GM12878 (cell line): ENCODE measurements at regions not wholly inside any gene's neighbourhood (a gene's known extent, or its start where the extent isn't known, plus 50 kb on each side); places are given as distances from the start of the nearest gene placed in this dataset.

Source experiments
- ATAC-seq: fragments of 200-7000 bp; cut with Tn5 transposase; 3 replicates; pipeline ENCODE4 v1.9.1; 2020; ENCODE audit warnings: mild to moderate bottlenecking, moderate library complexity
- BruUV-seq: library from RNA; stranded (reverse); fragments of 400-500 nt; replicated peaks from 2 replicates; lab custom pipeline; 2021; lab: Mats Ljungman, UMichigan
- CTCF ChIA-PET: fragments of 300-600 bp; sonication (Branson Sonifier 250); formaldehyde crosslinking; extraction: SDS; loops from one replicate; lab custom pipeline; 2021; ENCODE audit warnings: inconsistent platforms; lab: Yijun Ruan, JAX
- POLR2A ChIA-PET: fragments of 350-600 bp; formaldehyde crosslinking; extraction: SDS; loops from one replicate; lab custom pipeline; 2021; ENCODE audit warnings: inconsistent platforms; lab: Charles Lee
- RAD21 ChIA-PET: fragments of 300-600 bp; sonication (Branson Sonifier 250); formaldehyde crosslinking; loops from one replicate; lab custom pipeline; 2023; ENCODE audit warnings: antibody characterized with exemption; ENCODE audit not compliant: unreplicated experiment; lab: Charles Lee
- SMC1A ChIA-PET: fragments of 300-600 bp; sonication (Branson Sonifier 250); formaldehyde crosslinking; loops from one replicate; lab custom pipeline; 2023; ENCODE audit not compliant: unreplicated experiment, uncharacterized antibody; lab: Charles Lee
- DNase-seq: peaks from one replicate; pipeline ENCODE4 v3.0.0-alpha.2; 2011; ENCODE audit warnings: low read depth, low spot score
- FAIRE-seq: peaks from 3 replicates; lab custom pipeline; 2011; peaks lifted over from hg19 to GRCh38; lab: Jason Lieb, UNC
- H2AFZ ChIP-seq: 2 replicates; pipeline ENCODE4 v1.6.0; 2011; ENCODE audit warnings: low read depth, low read length, control low read depth; ENCODE audit not compliant: control insufficient read depth
- H3K27ac ChIP-seq: 2 replicates; pipeline ENCODE4 v1.5.1; 2011; ENCODE audit warnings: control low read depth; ENCODE audit not compliant: control insufficient read depth, insufficient read depth
- H3K27me3 ChIP-seq, 2 experiments: replicated peaks in 1 of 2; 2 replicates each; pipeline versions ENCODE4 v1.6.0 to v1.6.1; 2011; ENCODE audit warnings: low read length in 1 of 2; ENCODE audit not compliant: control insufficient read depth in 2 of 2, insufficient read depth in 2 of 2
- H3K36me3 ChIP-seq, 2 experiments: 2 replicates each; pipeline ENCODE4 v1.5.1; 2011; ENCODE audit warnings: low read length in 1 of 2; ENCODE audit not compliant: control insufficient read depth in 2 of 2, insufficient read depth in 2 of 2
- H3K4me1 ChIP-seq: 2 replicates; pipeline ENCODE4 v1.6.1; 2011; ENCODE audit warnings: mild to moderate bottlenecking, low read length, moderate library complexity, mixed read lengths; ENCODE audit not compliant: control insufficient read depth, insufficient read depth
- H3K4me2 ChIP-seq: 2 replicates; pipeline ENCODE4 v1.6.0; 2011; ENCODE audit warnings: control low read depth; ENCODE audit not compliant: control insufficient read depth, insufficient read depth
- H3K4me3 ChIP-seq: fragments of 200-600 bp; sonication (generic); 2 replicates; pipeline ENCODE4 v1.5.1; 2016
- H3K79me2 ChIP-seq: 2 replicates; pipeline ENCODE4 v1.6.0; 2011; ENCODE audit warnings: low read length; ENCODE audit not compliant: control insufficient read depth, insufficient read depth
- H3K9ac ChIP-seq: 2 replicates; pipeline ENCODE4 v1.8.0; 2011; ENCODE audit warnings: low read length, control low read depth, mixed read lengths; ENCODE audit not compliant: control insufficient read depth, insufficient read depth
- H3K9me3 ChIP-seq: replicated peaks from 3 replicates; pipeline ENCODE4 v1.5.1; 2011; ENCODE audit warnings: mild to moderate bottlenecking, low read length; ENCODE audit not compliant: control insufficient read depth, insufficient read depth
- H4K20me1 ChIP-seq: 2 replicates; pipeline ENCODE4 v1.6.0; 2011; ENCODE audit not compliant: control insufficient read depth, insufficient read depth
- BACH1 ChIP-seq: fragments of 450-650 bp; IDR thresholded peaks from 2 replicates; pipeline ENCODE4 v1.6.1; 2017; ENCODE audit warnings: mild to moderate bottlenecking, borderline replicate concordance
- BHLHE40 ChIP-seq, 2 experiments: fragments of 450-650 bp in 1 of 2; IDR thresholded peaks; 2 replicates each; pipeline ENCODE4 v1.6.1; 2011 to 2017; ENCODE audit warnings: low read depth in 2 of 2, borderline replicate concordance in 1 of 2, improper control_type of control experiment in 1 of 2, low read length in 1 of 2, mild to moderate bottlenecking in 1 of 2
- CHD4 ChIP-seq: fragments of 200-600 bp; sonication (generic); IDR thresholded peaks from 2 replicates; pipeline ENCODE4 v1.6.1; 2016; ENCODE audit warnings: mild to moderate bottlenecking
- CTCF ChIP-seq, 3 experiments: IDR thresholded peaks in 2 of 3; conservative IDR thresholded peaks in 1 of 3; 2 replicates each; pipeline ENCODE4 v1.5.1; 2011; ENCODE audit warnings: low read depth in 3 of 3, low read length in 3 of 3, mild to moderate bottlenecking in 3 of 3, control low read depth in 2 of 3, moderate library complexity in 2 of 3, inconsistent platforms in 1 of 3, mixed read lengths in 1 of 3; ENCODE audit not compliant: control insufficient read depth in 2 of 3, insufficient read depth in 1 of 3; ENCODE audit errors: extremely low read depth in 1 of 3
- MTA2 ChIP-seq: fragments of 450-650 bp; IDR thresholded peaks from 2 replicates; pipeline ENCODE4 v1.6.1; 2016; ENCODE audit warnings: low read depth, mild to moderate bottlenecking, moderate library complexity
- NBN ChIP-seq: fragments of 450-650 bp; IDR thresholded peaks from 2 replicates; pipeline ENCODE4 v1.6.1; 2016
- STAT3 ChIP-seq: IDR thresholded peaks from 2 replicates; pipeline ENCODE4 v1.6.1; 2011; ENCODE audit warnings: low read depth, low read length, improper control_type of control experiment
- WGBS: methylation state at CpG from one replicate; pipeline ENCODE4 v1.1.6; 2016; ENCODE audit warnings: low lambda C conversion rate; ENCODE audit not compliant: insufficient replicate concordance, insufficient coverage; ENCODE audit errors: missing lambda C conversion rate; 5-methylcytosine and 5-hydroxymethylcytosine counted together
- in situ Hi-C: fragments of 300-500 bp; cut with MboI; formaldehyde crosslinking; loops from 9 replicates; pipeline ENCODE4 v1.14.3; 2018; ENCODE audit warnings: mixed read lengths
- intact Hi-C: fragments of 100-400 bp; cut with micrococcal nuclease; formaldehyde crosslinking; loops from one replicate; pipeline ENCODE4 v1.14.2; 2022; ENCODE audit not compliant: unreplicated experiment

DNA sequence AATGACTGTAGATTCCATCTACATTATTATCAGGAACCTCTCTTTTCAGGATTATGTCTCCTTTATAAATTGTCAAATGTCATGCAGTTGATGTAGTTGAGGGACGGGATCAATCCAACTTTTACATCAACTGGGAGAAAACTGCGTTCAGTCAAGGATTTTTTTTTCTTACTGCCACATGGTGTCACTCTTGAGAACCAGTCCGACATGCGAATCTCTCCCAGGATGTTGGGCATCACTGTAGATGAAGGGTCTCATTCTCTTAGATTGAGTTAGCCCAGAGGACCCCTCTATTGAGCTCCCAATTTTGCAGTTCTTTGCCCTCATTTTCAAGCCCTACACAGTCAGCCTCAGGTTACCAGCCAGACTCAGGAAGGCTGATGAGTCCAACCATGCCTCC lies 120.3 kb upstream of the PTPRZ1 start (continued):
- TF ChIP-seq CTCF (IDR thresholded peaks at IDR 0.05 in 2 of 3, conservative IDR thresholded peaks at IDR 0.05 in 1 of 3; ENCODE audit: control insufficient read depth in 2 of 3, extremely low read depth in 1 of 3, insufficient read depth in 1 of 3, low read depth in 3 of 3, low read length in 3 of 3) (peak; percentile 26 to 32 (median 31); a peak in 5 of 6 replicates), BACH1 (no peak), STAT3 (no peak)

DNA sequence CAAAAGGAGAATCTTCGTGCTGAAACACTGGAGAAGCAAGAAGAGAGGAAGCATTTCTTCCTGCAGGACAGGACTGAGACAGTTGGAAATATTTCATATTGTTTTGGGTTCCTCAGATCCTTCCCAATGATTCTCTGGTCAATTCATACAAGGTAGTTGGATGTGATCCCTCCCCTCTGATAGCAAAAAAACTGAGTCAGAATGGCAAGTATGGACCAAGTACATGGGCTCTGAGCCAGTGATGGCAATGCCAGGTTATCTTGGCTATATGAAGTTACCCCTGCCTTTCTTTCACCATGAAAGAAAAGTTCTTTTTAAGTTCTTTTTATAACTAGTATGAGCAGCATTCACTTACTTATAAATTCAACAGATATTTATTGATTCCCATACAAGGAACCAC lies 124.4 kb upstream of the PTPRZ1 start:
- no peak overlapping the region for H3K9ac ChIP-seq
- H3K36me3 ChIP-seq: no peaks in the 10 kb centered on the region
- POLR2A ChIA-PET: no interaction called here
- no peak overlapping the region for H2AFZ ChIP-seq
- no peak overlapping the region for H3K4me2 ChIP-seq
- SMC1A ChIA-PET: interaction anchor here (0.8 kb wide), 1 partner anchor 10 kb away, joined by 3 read pairs; no protein-coding TSS in a partner anchor
- FAIRE-seq: no peak
- H4K20me1 ChIP-seq: no peaks in the 10 kb centered on the region
- BruUV-seq: no TSS peak
- no peak for ATAC-seq
- no peaks in the 10 kb centered on the region for H3K9me3 ChIP-seq
- intact Hi-C loops: no loop called here
- CTCF ChIA-PET: interaction anchor here (0.7 to 3.9 kb wide), 2 partner anchors 169 to 246 kb away, joined by 3 to 26 read pairs; no protein-coding TSS in a partner anchor
- DNase-seq: no peak
- H3K79me2 ChIP-seq: no peaks in the 10 kb centered on the region
- 0% methylated on average over 1 of the region's 1 CpG for WGBS
- TF ChIP-seq BHLHE40 (IDR thresholded peaks at IDR 0.05; ENCODE audit: borderline replicate concordance in 1 of 2, low read depth in 2 of 2, low read length in 1 of 2) (no peak), NBN (no peak), MTA2 (no peak), CHD4 (no peak)
- no peaks in the 10 kb centered on the region for H3K4me1 ChIP-seq
- in situ Hi-C loops: loop anchor here (5.0 kb wide), 1 partner anchor 244 kb away; no protein-coding TSS in a partner anchor
- H3K4me3 ChIP-seq: no peak overlapping the region
- H3K27ac ChIP-seq: no peak overlapping the region
- no peaks in the 10 kb centered on the region for H3K27me3 ChIP-seq
- RAD21 ChIA-PET: no interaction called here
